AG10803 (cell line): ENCODE measurements at regions not wholly inside any gene's neighbourhood (a gene's known extent, or its start where the extent isn't known, plus 50 kb on each side); places are given as distances from the start of the nearest gene placed in this dataset.
"Not testable (repeated sequence)": the region's sequence is repeated elsewhere in the genome, so short reads cannot be mapped to it uniquely, and the experiment has no call there.

Experiments
- DNase-seq: peaks from one replicate; pipeline ENCODE4 v3.0.0; 2010; ENCODE audit warnings: low read depth
- H3K4me3 ChIP-seq: 2 replicates; pipeline ENCODE4 v1.5.1; 2011; ENCODE audit warnings: mild to moderate bottlenecking, low read length, control low read depth
- TF ChIP-seq, protein P1 (sequence below): conservative IDR thresholded peaks from 2 replicates; pipeline ENCODE4 v1.5.1; 2011; ENCODE audit warnings: mild to moderate bottlenecking, low read length, control low read depth, inconsistent platforms

DNA sequence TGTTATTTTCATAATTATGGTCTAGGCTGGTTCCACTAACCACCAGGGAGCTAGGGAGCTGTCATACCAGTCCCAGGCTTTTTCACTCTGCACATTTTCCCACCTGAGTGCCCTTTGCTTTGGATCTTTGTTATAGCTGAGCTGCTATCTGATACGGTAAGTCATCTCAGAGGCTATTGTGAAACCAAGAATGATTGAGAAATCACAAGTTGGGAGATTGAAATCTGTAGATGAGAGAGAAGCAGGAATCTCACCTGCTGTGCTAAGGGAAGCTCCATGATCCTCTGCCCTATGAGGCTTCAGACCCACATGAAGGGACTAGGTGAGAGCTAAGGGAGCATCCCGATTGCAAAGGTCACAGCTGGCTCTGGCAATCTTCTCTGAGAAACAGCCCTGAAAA, 307.8 kb downstream of the REEP3 start:
- TF ChIP-seq, protein P1, sequence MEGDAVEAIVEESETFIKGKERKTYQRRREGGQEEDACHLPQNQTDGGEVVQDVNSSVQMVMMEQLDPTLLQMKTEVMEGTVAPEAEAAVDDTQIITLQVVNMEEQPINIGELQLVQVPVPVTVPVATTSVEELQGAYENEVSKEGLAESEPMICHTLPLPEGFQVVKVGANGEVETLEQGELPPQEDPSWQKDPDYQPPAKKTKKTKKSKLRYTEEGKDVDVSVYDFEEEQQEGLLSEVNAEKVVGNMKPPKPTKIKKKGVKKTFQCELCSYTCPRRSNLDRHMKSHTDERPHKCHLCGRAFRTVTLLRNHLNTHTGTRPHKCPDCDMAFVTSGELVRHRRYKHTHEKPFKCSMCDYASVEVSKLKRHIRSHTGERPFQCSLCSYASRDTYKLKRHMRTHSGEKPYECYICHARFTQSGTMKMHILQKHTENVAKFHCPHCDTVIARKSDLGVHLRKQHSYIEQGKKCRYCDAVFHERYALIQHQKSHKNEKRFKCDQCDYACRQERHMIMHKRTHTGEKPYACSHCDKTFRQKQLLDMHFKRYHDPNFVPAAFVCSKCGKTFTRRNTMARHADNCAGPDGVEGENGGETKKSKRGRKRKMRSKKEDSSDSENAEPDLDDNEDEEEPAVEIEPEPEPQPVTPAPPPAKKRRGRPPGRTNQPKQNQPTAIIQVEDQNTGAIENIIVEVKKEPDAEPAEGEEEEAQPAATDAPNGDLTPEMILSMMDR: no peak
- DNase-seq: no peak
- no peak overlapping the region for H3K4me3 ChIP-seq

DNA sequence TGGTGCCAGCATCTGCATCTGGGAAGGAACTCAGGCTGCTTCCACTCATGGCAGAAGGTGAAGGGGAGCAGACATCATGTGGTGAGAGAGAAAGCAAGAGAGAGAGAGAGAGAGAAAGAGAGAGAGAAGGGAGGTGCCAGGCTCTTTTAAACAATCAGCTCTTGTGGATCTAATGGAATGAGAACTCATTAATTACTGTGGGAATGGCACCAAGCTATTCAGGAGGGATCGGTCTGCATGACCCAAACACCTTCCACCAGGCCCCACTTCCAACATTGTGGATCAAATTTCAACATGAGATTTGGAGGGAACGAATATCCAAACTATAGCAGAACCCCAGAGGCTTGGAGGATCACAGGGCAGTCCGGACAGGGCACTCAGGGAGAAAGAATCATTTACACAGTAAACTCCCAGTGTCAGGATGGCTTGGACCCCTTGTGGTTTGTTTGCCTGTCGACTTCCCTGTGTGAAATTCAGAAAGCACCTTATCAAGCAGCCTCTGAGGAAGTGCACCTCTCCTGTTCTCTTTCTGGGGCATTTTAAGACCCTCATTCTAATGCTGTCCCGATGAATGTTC, 308.5 kb downstream of the REEP3 start:
- TF ChIP-seq, protein P1: no peak
- DNase-seq: no peak
- H3K4me3 ChIP-seq: no peak overlapping the region

DNA sequence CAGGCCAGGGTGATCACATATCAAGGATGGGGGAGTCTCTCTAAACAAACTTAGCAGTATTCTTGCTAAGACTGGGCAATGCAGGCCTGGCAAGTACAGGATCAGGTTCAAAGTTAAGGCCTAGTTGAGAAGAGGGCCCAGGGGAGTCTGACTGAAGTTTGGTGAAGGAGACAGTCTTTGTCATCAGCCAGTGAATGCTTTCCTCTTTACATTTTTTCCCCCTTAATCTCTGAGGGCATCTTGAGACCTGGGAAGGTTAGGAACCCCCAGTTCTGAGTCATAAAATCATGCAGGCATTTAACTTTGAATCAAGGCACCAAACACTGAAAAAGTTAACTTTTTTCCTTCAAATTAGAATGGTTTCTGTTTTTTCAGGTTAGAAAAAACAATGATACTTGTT, 311.5 kb downstream of the REEP3 start:
- DNase-seq: no peak
- no peak overlapping the region for H3K4me3 ChIP-seq
- TF ChIP-seq, protein P1: no peak

DNA sequence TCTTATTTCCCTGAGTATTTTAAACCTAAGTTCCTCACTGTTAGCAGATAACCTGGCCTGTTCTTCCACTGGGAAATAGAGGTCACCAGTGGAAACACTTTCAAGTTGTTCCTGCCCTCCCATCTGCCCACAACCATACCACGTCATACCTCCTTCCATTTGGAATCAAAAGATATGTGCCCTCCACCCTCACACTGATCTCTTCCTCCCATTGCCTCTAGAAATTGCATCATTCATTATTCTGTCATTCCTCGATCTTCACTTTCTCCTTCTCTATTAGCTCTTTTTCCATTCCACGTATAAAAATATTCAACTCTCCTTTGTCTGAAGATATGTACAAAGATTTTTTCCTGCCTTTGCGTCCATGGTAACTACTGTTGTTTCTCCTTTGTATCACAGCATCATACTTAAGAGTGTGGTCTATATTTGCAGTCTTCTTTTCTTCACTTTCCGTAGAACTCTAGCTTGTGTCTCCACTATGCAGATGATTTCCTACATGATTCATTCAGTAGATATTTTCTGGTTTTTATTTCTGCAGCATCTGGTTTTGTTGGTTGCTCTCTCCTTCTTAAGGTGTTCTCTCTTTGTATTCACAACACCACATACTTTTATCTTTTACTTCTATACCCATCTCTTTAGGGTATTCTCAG, 312.3 kb downstream of the REEP3 start:
- TF ChIP-seq, protein P1: no peak
- no peak overlapping the region for H3K4me3 ChIP-seq
- peak; percentile 39 for DNase-seq

DNA sequence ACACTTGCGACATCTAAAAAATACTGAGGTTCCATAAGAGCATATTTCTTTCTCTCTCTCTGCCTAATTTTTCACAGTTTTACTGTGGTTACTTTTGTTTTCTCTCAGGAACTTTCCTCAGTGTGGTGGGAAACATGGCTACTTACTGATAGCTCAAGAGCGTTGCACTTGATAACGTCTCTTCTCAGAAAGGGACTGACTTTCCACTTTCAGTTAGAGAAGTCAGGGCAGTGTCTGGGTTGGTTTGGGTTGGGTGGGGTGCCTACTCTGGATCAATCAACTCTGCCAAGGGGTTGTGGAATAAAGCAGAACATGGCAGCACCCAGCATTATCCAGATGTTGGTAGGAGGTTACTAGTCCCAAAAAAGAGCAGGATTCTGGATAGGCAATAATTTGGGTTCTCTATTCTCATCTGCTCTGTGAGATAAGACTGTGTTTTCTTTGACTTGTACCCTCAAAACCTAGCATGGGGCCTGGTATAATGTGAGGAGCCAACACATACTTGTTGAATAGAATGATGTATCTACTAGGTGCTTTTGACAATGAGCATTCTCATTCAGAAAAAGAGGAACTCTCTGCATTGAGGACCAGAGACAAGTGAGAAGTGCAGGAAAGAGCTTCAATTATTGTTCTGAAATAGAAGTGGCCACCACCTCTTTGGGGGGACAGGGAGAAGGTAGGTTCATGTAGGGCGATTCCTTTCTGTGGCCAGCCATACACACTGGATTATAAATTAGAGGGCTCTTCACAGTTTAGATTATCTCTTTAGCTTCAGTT, 315.7 kb downstream of the REEP3 start:
- DNase-seq: no peak
- no peak overlapping the region for H3K4me3 ChIP-seq
- TF ChIP-seq, protein P1: no peak

DNA sequence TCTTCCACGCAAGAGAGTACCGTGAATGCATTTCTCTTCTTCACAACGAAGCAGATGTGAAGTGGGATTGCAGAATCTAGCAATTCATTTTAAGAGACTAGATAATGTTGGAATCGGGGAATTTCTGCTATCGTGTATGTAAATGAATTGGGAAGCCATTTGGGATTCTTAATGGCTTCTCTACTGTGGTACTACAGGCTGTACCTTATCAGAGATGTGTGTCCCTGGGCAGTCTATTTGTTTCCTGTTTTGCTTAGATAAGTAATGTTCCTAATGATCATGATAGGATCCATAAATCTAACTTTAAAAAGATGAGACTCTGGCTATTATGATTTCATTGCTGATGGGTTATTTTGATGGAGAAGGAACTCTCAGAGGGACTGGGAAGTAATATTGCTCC, 320.6 kb downstream of the REEP3 start:
- no peak for DNase-seq
- TF ChIP-seq, protein P1: no peak
- H3K4me3 ChIP-seq: no peak overlapping the region

DNA sequence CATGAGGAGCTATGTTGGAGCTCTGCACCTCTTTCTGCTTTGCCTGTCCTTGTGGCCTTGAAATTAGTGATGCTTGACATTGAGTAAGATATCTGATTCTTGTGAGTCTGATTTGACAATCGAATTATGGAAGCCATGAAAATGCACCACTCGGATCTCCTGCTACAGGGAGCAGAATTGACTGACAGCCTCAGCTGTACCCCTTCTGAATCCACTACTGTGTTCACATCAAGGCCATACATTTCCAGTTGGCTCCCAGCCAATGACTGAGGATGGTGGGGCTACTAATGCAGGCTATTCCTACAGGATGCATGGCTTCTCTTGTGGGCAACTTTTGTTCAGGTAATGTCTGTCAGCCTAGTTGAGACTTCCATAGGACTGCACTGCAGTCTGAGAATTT, 321.9 kb downstream of the REEP3 start:
- TF ChIP-seq, protein P1: no peak
- no peak overlapping the region for H3K4me3 ChIP-seq
- DNase-seq: no peak

DNA sequence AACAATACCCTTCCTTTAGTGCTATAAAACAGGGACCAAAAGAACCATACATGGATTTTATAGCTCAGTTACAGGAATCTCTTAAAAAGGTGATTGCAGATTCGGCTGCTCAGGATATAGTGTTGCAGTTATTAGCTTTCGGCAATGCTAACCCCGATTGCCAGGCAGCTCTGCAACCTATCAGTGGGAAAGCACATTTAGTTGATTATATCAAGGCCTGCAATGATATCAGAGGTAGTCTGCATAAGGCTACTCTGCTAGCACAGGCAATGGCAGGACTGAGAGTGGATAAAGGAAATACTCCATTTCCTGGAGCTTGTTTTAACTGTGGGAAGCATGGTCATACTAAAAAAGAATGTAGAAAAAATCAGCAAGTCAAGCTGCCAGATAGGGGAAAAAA, 327.7 kb downstream of the REEP3 start:
- H3K4me3 ChIP-seq, DNase-seq: not testable (repeated sequence)
